HG03159 (cell line): ENCODE measurements at regions not wholly inside any gene's neighbourhood (a gene's known extent, or its start where the extent isn't known, plus 50 kb on each side); places are given as distances from the start of the nearest gene placed in this dataset.
"Not testable (repeated sequence)": the region's sequence is repeated elsewhere in the genome, so short reads cannot be mapped to it uniquely, and the experiment has no call there.

Experiments
- ATAC-seq: cut with Tn5 transposase; IDR thresholded peaks from one replicate; pipeline ENCODE4 v1.9.1; 2021; ENCODE audit warnings: mild to moderate bottlenecking, moderate library complexity; ENCODE audit not compliant: unreplicated experiment

GRCh38 chr9:84500826-84501225 lies 160.3 kb upstream of the SLC28A3 start:
- ATAC-seq = no peak

- ATAC-seq = no peak
These were observed 161.0 kb upstream of the SLC28A3 start for GRCh38 chr9:84501587-84501986.

- ATAC-seq = no peak
These were observed 161.5 kb upstream of the SLC28A3 start for GRCh38 chr9:84502066-84502465.

GRCh38 chr9:84504360-84504759 lies 163.8 kb upstream of the SLC28A3 start:
- no peak for ATAC-seq

- ATAC-seq = no peak
These were observed 157.9 kb upstream of the NTRK2 start for GRCh38 chr9:84511651-84512050.

GRCh38 chr9:84512493-84512892 lies 157.0 kb upstream of the NTRK2 start:
- ATAC-seq = no peak

GRCh38 chr9:84513473-84513872 lies 156.1 kb upstream of the NTRK2 start:
- ATAC-seq = no peak

GRCh38 chr9:84513979-84514378 lies 155.6 kb upstream of the NTRK2 start:
- no peak for ATAC-seq

- no peak for ATAC-seq
These were observed 155.1 kb upstream of the NTRK2 start for GRCh38 chr9:84514421-84514820.

GRCh38 chr9:84517026-84517425 lies 152.5 kb upstream of the NTRK2 start:
- no peak for ATAC-seq

- ATAC-seq = no peak
These were observed 150.1 kb upstream of the NTRK2 start for GRCh38 chr9:84519413-84519812.

GRCh38 chr9:84521208-84521607 lies 148.3 kb upstream of the NTRK2 start:
- ATAC-seq = no peak

GRCh38 chr9:84526211-84526610 lies 143.3 kb upstream of the NTRK2 start:
- ATAC-seq = not testable (repeated sequence)

- ATAC-seq = not testable (repeated sequence)
These were observed 142.3 kb upstream of the NTRK2 start for GRCh38 chr9:84527060-84527720.

- ATAC-seq = not testable (repeated sequence)
These were observed 133.6 kb upstream of the NTRK2 start for GRCh38 chr9:84535973-84536372.

- ATAC-seq = no peak
These were observed 130.7 kb upstream of the NTRK2 start for GRCh38 chr9:84538879-84539278.

GRCh38 chr9:84542554-84542953 lies 127.0 kb upstream of the NTRK2 start:
- no peak for ATAC-seq

GRCh38 chr9:84554069-84554664 lies 115.4 kb upstream of the NTRK2 start:
- ATAC-seq = no peak

GRCh38 chr9:84556556-84556955 lies 113.0 kb upstream of the NTRK2 start:
- ATAC-seq = no peak

- no peak for ATAC-seq
These were observed 111.8 kb upstream of the NTRK2 start for GRCh38 chr9:84557751-84558150.

GRCh38 chr9:84563691-84564090 lies 105.8 kb upstream of the NTRK2 start:
- no peak for ATAC-seq

- ATAC-seq = no peak
These were observed 101.7 kb upstream of the NTRK2 start for GRCh38 chr9:84567805-84568204.
